PC-9 (cell line): ENCODE measurements at regions not wholly inside any gene's neighbourhood (a gene's known extent, or its start where the extent isn't known, plus 50 kb on each side); places are given as distances from the start of the nearest gene placed in this dataset.

Experiments
- CTCF ChIP-seq: fragments of 200-600 bp; sonication (generic); conservative IDR thresholded peaks from 2 replicates; pipeline ENCODE4 v1.6.1; 2017; ENCODE audit warnings: mixed run types, antibody characterized with exemption, mild to moderate bottlenecking, moderate library complexity
- EZH2 ChIP-seq: fragments of 200-600 bp; sonication (generic); IDR thresholded peaks from 2 replicates; pipeline ENCODE4 v1.8.0; 2017; ENCODE audit warnings: antibody characterized with exemption, low read depth

- TF ChIP-seq CTCF (no peak), EZH2 (no peak)
Observed at GRCh38 chr2:49254401-49254800, 100.1 kb upstream of the FSHR start.
